Stimulated activated CD8-positive, alpha-beta memory T cell treated with anti-CD3 and anti-CD28 coated beads, Interleukin-4, amount 100 ng/mL, for 48 hours (primary cell): ENCODE measurements at regions not wholly inside any gene's neighbourhood (a gene's known extent, or its start where the extent isn't known, plus 50 kb on each side); places are given as distances from the start of the nearest gene placed in this dataset.
"Not testable (repeated sequence)": the region's sequence is repeated elsewhere in the genome, so short reads cannot be mapped to it uniquely, and the experiment has no call there.

Experiments used
- DNase-seq: peaks from one replicate; pipeline ENCODE4 v3.0.0-alpha.2; 2020

GRCh38 chr7:55743454-55743717, 119.2 kb downstream of the SEPTIN14 start:
- not testable (repeated sequence) for DNase-seq

- DNase-seq, result not testable (repeated sequence)
Measured at GRCh38 chr7:55742651-55743453, 119.7 kb downstream of the SEPTIN14 start.

GRCh38 chr7:55741721-55742631, 120.6 kb downstream of the SEPTIN14 start:
- DNase-seq, result not testable (repeated sequence)

- DNase-seq, result not testable (repeated sequence)
Measured at GRCh38 chr7:55740633-55741250, 121.8 kb downstream of the SEPTIN14 start.

- DNase-seq, result not testable (repeated sequence)
Measured at GRCh38 chr7:55740053-55740452, 122.5 kb downstream of the SEPTIN14 start.

GRCh38 chr7:55736641-55737221, 125.8 kb downstream of the SEPTIN14 start:
- DNase-seq, result not testable (repeated sequence)

- no peak for DNase-seq
Measured at GRCh38 chr7:55733241-55734140, 129.1 kb downstream of the SEPTIN14 start.

- DNase-seq, result no peak
Measured at GRCh38 chr7:55731931-55732330, 130.6 kb downstream of the SEPTIN14 start.

- DNase-seq, result no peak
Measured at GRCh38 chr7:55730197-55730596, 132.4 kb downstream of the SEPTIN14 start.

GRCh38 chr7:55723621-55723941, 139.0 kb downstream of the SEPTIN14 start:
- no peak for DNase-seq

- not testable (repeated sequence) for DNase-seq
Measured at GRCh38 chr7:55722874-55723620, 139.5 kb downstream of the SEPTIN14 start.

- DNase-seq, result not testable (repeated sequence)
Measured at GRCh38 chr7:55721004-55721403, 141.5 kb downstream of the SEPTIN14 start.

- not testable (repeated sequence) for DNase-seq
Measured at GRCh38 chr7:55715247-55715867, 143.1 kb upstream of the VOPP1 start.

- DNase-seq, result not testable (repeated sequence)
Measured at GRCh38 chr7:55714370-55714769, 142.1 kb upstream of the VOPP1 start.

- not testable (repeated sequence) for DNase-seq
Measured at GRCh38 chr7:55710312-55710711, 138.0 kb upstream of the VOPP1 start.

- not testable (repeated sequence) for DNase-seq
Measured at GRCh38 chr7:55708028-55708427, 135.7 kb upstream of the VOPP1 start.

- DNase-seq, result not testable (repeated sequence)
Measured at GRCh38 chr7:55707410-55707809, 135.1 kb upstream of the VOPP1 start.

- not testable (repeated sequence) for DNase-seq
Measured at GRCh38 chr7:55706451-55707195, 134.3 kb upstream of the VOPP1 start.

GRCh38 chr7:55705728-55706450, 133.6 kb upstream of the VOPP1 start:
- DNase-seq, result not testable (repeated sequence)
